Mammary epithelial cell (primary cell): ENCODE measurements at regions not wholly inside any gene's neighbourhood (a gene's known extent, or its start where the extent isn't known, plus 50 kb on each side); places are given as distances from the start of the nearest gene placed in this dataset.

Source experiments
- EZH2 ChIP-seq: IDR thresholded peaks from 2 replicates; pipeline ENCODE4 v1.6.1; 2012; ENCODE audit warnings: low read length, inconsistent platforms, borderline replicate concordance
- TF ChIP-seq, protein P1 (sequence below), 2 donors: IDR thresholded peaks in 1 of 2; conservative IDR thresholded peaks in 1 of 2; 2 replicates each; pipeline ENCODE4 v1.5.1; 2011 to 2012; ENCODE audit warnings: inconsistent platforms in 2 of 2, low read length in 2 of 2, mild to moderate bottlenecking in 2 of 2, control low read depth in 1 of 2, low read depth in 1 of 2; ENCODE audit not compliant: insufficient read depth in 1 of 2; ENCODE audit errors: extremely low read depth in 1 of 2

DNA sequence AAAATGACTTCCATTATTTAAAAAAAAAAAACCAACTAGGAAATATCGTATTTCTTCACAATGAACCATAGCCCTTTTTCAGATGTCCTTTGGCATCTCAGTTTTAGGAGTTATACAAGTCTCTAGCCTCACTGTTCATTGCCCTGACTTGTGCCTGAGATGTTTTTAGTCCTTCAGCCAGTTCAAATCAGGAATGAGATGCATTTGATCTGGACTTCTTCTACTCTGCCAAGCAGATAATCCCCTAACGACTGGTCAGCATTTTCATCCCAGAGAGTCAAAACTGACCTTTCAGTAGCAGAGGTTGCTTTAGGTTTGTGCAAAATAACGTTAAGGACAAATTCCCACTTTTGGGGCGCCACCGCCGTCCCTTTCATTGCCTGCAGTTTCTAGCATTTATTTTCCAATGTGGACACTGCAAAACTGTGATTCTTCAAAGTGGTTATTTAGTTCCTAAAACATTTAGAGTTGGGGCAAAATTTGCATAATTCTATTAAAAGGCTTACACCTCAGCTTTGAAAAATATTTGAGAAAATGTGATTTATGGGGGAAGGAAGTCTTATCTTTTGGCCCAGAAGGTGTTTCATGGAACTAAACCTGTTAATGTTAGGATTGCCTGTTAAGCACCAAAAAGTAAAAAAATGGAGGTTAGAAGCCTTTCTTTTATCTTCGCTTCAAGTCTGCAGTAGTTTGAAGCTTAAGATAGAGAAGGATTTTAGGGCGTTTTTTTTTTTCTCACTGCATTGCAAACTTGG, 152.0 kb upstream of the SGK1 start:
- TF ChIP-seq, protein P1, sequence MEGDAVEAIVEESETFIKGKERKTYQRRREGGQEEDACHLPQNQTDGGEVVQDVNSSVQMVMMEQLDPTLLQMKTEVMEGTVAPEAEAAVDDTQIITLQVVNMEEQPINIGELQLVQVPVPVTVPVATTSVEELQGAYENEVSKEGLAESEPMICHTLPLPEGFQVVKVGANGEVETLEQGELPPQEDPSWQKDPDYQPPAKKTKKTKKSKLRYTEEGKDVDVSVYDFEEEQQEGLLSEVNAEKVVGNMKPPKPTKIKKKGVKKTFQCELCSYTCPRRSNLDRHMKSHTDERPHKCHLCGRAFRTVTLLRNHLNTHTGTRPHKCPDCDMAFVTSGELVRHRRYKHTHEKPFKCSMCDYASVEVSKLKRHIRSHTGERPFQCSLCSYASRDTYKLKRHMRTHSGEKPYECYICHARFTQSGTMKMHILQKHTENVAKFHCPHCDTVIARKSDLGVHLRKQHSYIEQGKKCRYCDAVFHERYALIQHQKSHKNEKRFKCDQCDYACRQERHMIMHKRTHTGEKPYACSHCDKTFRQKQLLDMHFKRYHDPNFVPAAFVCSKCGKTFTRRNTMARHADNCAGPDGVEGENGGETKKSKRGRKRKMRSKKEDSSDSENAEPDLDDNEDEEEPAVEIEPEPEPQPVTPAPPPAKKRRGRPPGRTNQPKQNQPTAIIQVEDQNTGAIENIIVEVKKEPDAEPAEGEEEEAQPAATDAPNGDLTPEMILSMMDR (conservative IDR thresholded peaks at IDR 0.05 in 1 of 2, IDR thresholded peaks at IDR 0.05 in 1 of 2; ENCODE audit: extremely low read depth in 1 of 2, insufficient read depth in 1 of 2, low read depth in 1 of 2, low read length in 2 of 2): no peak
- no peak for TF ChIP-seq EZH2
